ENCODE measurements at regions not wholly inside any gene's neighbourhood (a gene's known extent, or its start where the extent isn't known, plus 50 kb on each side); places are given as distances from the start of the nearest gene placed in this dataset.

GRCh38 chr6:22926790-22927354 is 357.5 kb downstream of the HDGFL1 start:
- TF ChIP-seq POLR2A (IDR thresholded peaks at IDR 0.05; ENCODE audit: low read length) (no peak), JUNB (IDR thresholded peaks at IDR 0.05) (no peak), EP300 (IDR thresholded peaks at IDR 0.05) (no peak)

Data from A549 (cell line).